ENCODE measurements at regions not wholly inside any gene's neighbourhood (a gene's known extent, or its start where the extent isn't known, plus 50 kb on each side); places are given as distances from the start of the nearest gene placed in this dataset.

- no peak for TF ChIP-seq CTCF (IDR thresholded peaks at IDR 0.05; ENCODE audit: unreplicated experiment)
- Mint-ChIP-seq H3K9me3 (no peaks in the 10 kb centered on the region), H3K36me3 (no peaks in the 10 kb centered on the region), H3K4me1 (no peaks in the 10 kb centered on the region), H3K27me3 (ENCODE audit: low read depth) (peaks cover 18% of the 10 kb centered on the region), H3K4me3 (no peak overlapping the region), H3K27ac (no peak overlapping the region)
- DNase-seq (ENCODE audit: low spot score in 2 of 2, unreplicated experiment in 2 of 2): no peak
These were observed 127.7 kb upstream of the SRRM4 start for GRCh38 chr12:118853634-118854033.

GRCh38 chr12:118855858-118856257, 125.5 kb upstream of the SRRM4 start:
- no peaks in the 10 kb centered on the region for H3K4me1 Mint-ChIP-seq
- H3K4me3 Mint-ChIP-seq: no peak overlapping the region
- H3K27ac Mint-ChIP-seq: no peak overlapping the region
- TF ChIP-seq CTCF (IDR thresholded peaks at IDR 0.05; ENCODE audit: unreplicated experiment): no peak
- H3K36me3 Mint-ChIP-seq: no peaks in the 10 kb centered on the region
- H3K9me3 Mint-ChIP-seq: no peaks in the 10 kb centered on the region
- DNase-seq (ENCODE audit: low spot score in 2 of 2, unreplicated experiment in 2 of 2): no peak
- H3K27me3 Mint-ChIP-seq (ENCODE audit: low read depth): peaks cover 17% of the 10 kb centered on the region

GRCh38 chr12:118866346-118866745, 115.0 kb upstream of the SRRM4 start:
- no peak for DNase-seq (ENCODE audit: low spot score in 2 of 2, unreplicated experiment in 2 of 2)
- peaks cover 14% of the 10 kb centered on the region for H3K27me3 Mint-ChIP-seq (ENCODE audit: low read depth)
- H3K9me3 Mint-ChIP-seq: no peaks in the 10 kb centered on the region

GRCh38 chr12:118870551-118870950, 110.8 kb upstream of the SRRM4 start:
- Mint-ChIP-seq H3K36me3 (no peaks in the 10 kb centered on the region), H3K27ac (no peak overlapping the region), H3K27me3 (ENCODE audit: low read depth) (peaks cover 14% of the 10 kb centered on the region), H3K4me3 (no peak overlapping the region), H3K9me3 (no peaks in the 10 kb centered on the region), H3K4me1 (no peaks in the 10 kb centered on the region)
- DNase-seq (ENCODE audit: low spot score in 2 of 2, unreplicated experiment in 2 of 2): no peak
- no peak for TF ChIP-seq CTCF (IDR thresholded peaks at IDR 0.05; ENCODE audit: unreplicated experiment)

More at GRCh38 chr12:118866346-118866745, 115.0 kb upstream of the SRRM4 start:
- H3K4me1 Mint-ChIP-seq: no peaks in the 10 kb centered on the region
- no peak overlapping the region for H3K27ac Mint-ChIP-seq
- H3K4me3 Mint-ChIP-seq: no peak overlapping the region
- TF ChIP-seq CTCF (IDR thresholded peaks at IDR 0.05; ENCODE audit: unreplicated experiment): no peak
- no peaks in the 10 kb centered on the region for H3K36me3 Mint-ChIP-seq

GRCh38 chr12:118874698-118875548, 106.4 kb upstream of the SRRM4 start:
- Mint-ChIP-seq H3K27ac (no peak overlapping the region), H3K4me1 (no peaks in the 10 kb centered on the region), H3K27me3 (ENCODE audit: low read depth) (peaks cover 14% of the 10 kb centered on the region), H3K36me3 (no peaks in the 10 kb centered on the region), H3K4me3 (no peak overlapping the region), H3K9me3 (no peaks in the 10 kb centered on the region)
- TF ChIP-seq CTCF (IDR thresholded peaks at IDR 0.05; ENCODE audit: unreplicated experiment): no peak
- no peak for DNase-seq (ENCODE audit: low spot score in 2 of 2, unreplicated experiment in 2 of 2)
